GM12878 (cell line): ENCODE measurements at regions not wholly inside any gene's neighbourhood (a gene's known extent, or its start where the extent isn't known, plus 50 kb on each side); places are given as distances from the start of the nearest gene placed in this dataset.

Source experiments
- ATAC-seq: fragments of 200-7000 bp; cut with Tn5 transposase; 3 replicates; pipeline ENCODE4 v1.9.1; 2020; ENCODE audit warnings: mild to moderate bottlenecking, moderate library complexity
- BruUV-seq: library from RNA; stranded (reverse); fragments of 400-500 nt; replicated peaks from 2 replicates; lab custom pipeline; 2021; lab: Mats Ljungman, UMichigan
- CTCF ChIA-PET: fragments of 300-600 bp; sonication (Branson Sonifier 250); formaldehyde crosslinking; extraction: SDS; loops from one replicate; lab custom pipeline; 2021; ENCODE audit warnings: inconsistent platforms; lab: Yijun Ruan, JAX
- POLR2A ChIA-PET: fragments of 350-600 bp; formaldehyde crosslinking; extraction: SDS; loops from one replicate; lab custom pipeline; 2021; ENCODE audit warnings: inconsistent platforms; lab: Charles Lee
- RAD21 ChIA-PET: fragments of 300-600 bp; sonication (Branson Sonifier 250); formaldehyde crosslinking; loops from one replicate; lab custom pipeline; 2023; ENCODE audit warnings: antibody characterized with exemption; ENCODE audit not compliant: unreplicated experiment; lab: Charles Lee
- SMC1A ChIA-PET: fragments of 300-600 bp; sonication (Branson Sonifier 250); formaldehyde crosslinking; loops from one replicate; lab custom pipeline; 2023; ENCODE audit not compliant: unreplicated experiment, uncharacterized antibody; lab: Charles Lee
- DNase-seq: peaks from one replicate; pipeline ENCODE4 v3.0.0-alpha.2; 2011; ENCODE audit warnings: low read depth, low spot score
- FAIRE-seq: peaks from 3 replicates; lab custom pipeline; 2011; peaks lifted over from hg19 to GRCh38; lab: Jason Lieb, UNC
- H2AFZ ChIP-seq: 2 replicates; pipeline ENCODE4 v1.6.0; 2011; ENCODE audit warnings: low read depth, low read length, control low read depth; ENCODE audit not compliant: control insufficient read depth
- H3K27ac ChIP-seq: 2 replicates; pipeline ENCODE4 v1.5.1; 2011; ENCODE audit warnings: control low read depth; ENCODE audit not compliant: control insufficient read depth, insufficient read depth
- H3K27me3 ChIP-seq, 2 experiments: replicated peaks in 1 of 2; 2 replicates each; pipeline versions ENCODE4 v1.6.0 to v1.6.1; 2011; ENCODE audit warnings: low read length in 1 of 2; ENCODE audit not compliant: control insufficient read depth in 2 of 2, insufficient read depth in 2 of 2
- H3K36me3 ChIP-seq, 2 experiments: 2 replicates each; pipeline ENCODE4 v1.5.1; 2011; ENCODE audit warnings: low read length in 1 of 2; ENCODE audit not compliant: control insufficient read depth in 2 of 2, insufficient read depth in 2 of 2
- H3K4me1 ChIP-seq: 2 replicates; pipeline ENCODE4 v1.6.1; 2011; ENCODE audit warnings: mild to moderate bottlenecking, low read length, moderate library complexity, mixed read lengths; ENCODE audit not compliant: control insufficient read depth, insufficient read depth
- H3K4me2 ChIP-seq: 2 replicates; pipeline ENCODE4 v1.6.0; 2011; ENCODE audit warnings: control low read depth; ENCODE audit not compliant: control insufficient read depth, insufficient read depth
- H3K4me3 ChIP-seq: fragments of 200-600 bp; sonication (generic); 2 replicates; pipeline ENCODE4 v1.5.1; 2016
- H3K79me2 ChIP-seq: 2 replicates; pipeline ENCODE4 v1.6.0; 2011; ENCODE audit warnings: low read length; ENCODE audit not compliant: control insufficient read depth, insufficient read depth
- H3K9ac ChIP-seq: 2 replicates; pipeline ENCODE4 v1.8.0; 2011; ENCODE audit warnings: low read length, control low read depth, mixed read lengths; ENCODE audit not compliant: control insufficient read depth, insufficient read depth
- H3K9me3 ChIP-seq: replicated peaks from 3 replicates; pipeline ENCODE4 v1.5.1; 2011; ENCODE audit warnings: mild to moderate bottlenecking, low read length; ENCODE audit not compliant: control insufficient read depth, insufficient read depth
- H4K20me1 ChIP-seq: 2 replicates; pipeline ENCODE4 v1.6.0; 2011; ENCODE audit not compliant: control insufficient read depth, insufficient read depth
- ELK1 ChIP-seq: IDR thresholded peaks from 2 replicates; pipeline ENCODE4 v1.6.1; 2012; ENCODE audit warnings: low read depth, low read length, improper control_type of control experiment
- EZH2 ChIP-seq: IDR thresholded peaks from 2 replicates; pipeline ENCODE4 v1.6.1; 2012; ENCODE audit warnings: low read depth, mild to moderate bottlenecking, control low read depth, inconsistent platforms, low read length, borderline replicate concordance; ENCODE audit not compliant: control insufficient read depth
- HDAC2 ChIP-seq: fragments of 200-600 bp; sonication (generic); IDR thresholded peaks from 2 replicates; pipeline ENCODE4 v1.6.1; 2017
- JUND ChIP-seq: IDR thresholded peaks from 2 replicates; pipeline ENCODE4 v1.6.1; 2012; ENCODE audit warnings: low read depth, mild to moderate bottlenecking, low read length, improper control_type of control experiment, moderate library complexity
- KAT2A ChIP-seq: conservative IDR thresholded peaks from 2 replicates; pipeline ENCODE4 v1.6.1; 2011; ENCODE audit warnings: low read depth, low read length; ENCODE audit not compliant: control insufficient read depth
- KDM1A ChIP-seq: fragments of 200-600 bp; sonication (generic); IDR thresholded peaks from 2 replicates; pipeline ENCODE4 v1.6.1; 2016; ENCODE audit warnings: borderline replicate concordance
- MTA3 ChIP-seq: IDR thresholded peaks from 2 replicates; pipeline ENCODE4 v1.6.1; 2012; ENCODE audit warnings: low read length, inconsistent platforms, borderline replicate concordance
- NR2C2 ChIP-seq: IDR thresholded peaks from 2 replicates; pipeline ENCODE4 v1.6.1; 2011; ENCODE audit warnings: borderline replicate concordance, low read depth; ENCODE audit not compliant: control insufficient read depth, insufficient read length
- NR2F1 ChIP-seq: fragments of 450-650 bp; conservative IDR thresholded peaks from 2 replicates; pipeline ENCODE4 v1.6.1; 2017; ENCODE audit warnings: mild to moderate bottlenecking
- PAX5 ChIP-seq: IDR thresholded peaks from 2 replicates; pipeline ENCODE4 v1.6.1; 2011; ENCODE audit warnings: low read depth, low read length, borderline replicate concordance
- ZBED1 ChIP-seq: IDR thresholded peaks from 2 replicates; pipeline ENCODE4 v1.6.1; 2016; ENCODE audit warnings: borderline replicate concordance
- ZNF207 ChIP-seq: fragments of 450-650 bp; IDR thresholded peaks from 2 replicates; pipeline ENCODE4 v1.6.1; 2014; ENCODE audit warnings: antibody characterized with exemption, mild to moderate bottlenecking, borderline replicate concordance
- ZZZ3 ChIP-seq: IDR thresholded peaks from 2 replicates; pipeline ENCODE4 v1.6.1; 2011; ENCODE audit warnings: low read depth; ENCODE audit not compliant: control insufficient read depth, insufficient read length
- WGBS: methylation state at CpG from one replicate; pipeline ENCODE4 v1.1.6; 2016; ENCODE audit warnings: low lambda C conversion rate; ENCODE audit not compliant: insufficient replicate concordance, insufficient coverage; ENCODE audit errors: missing lambda C conversion rate; 5-methylcytosine and 5-hydroxymethylcytosine counted together
- in situ Hi-C: fragments of 300-500 bp; cut with MboI; formaldehyde crosslinking; loops from 9 replicates; pipeline ENCODE4 v1.14.3; 2018; ENCODE audit warnings: mixed read lengths
- intact Hi-C: fragments of 100-400 bp; cut with micrococcal nuclease; formaldehyde crosslinking; loops from one replicate; pipeline ENCODE4 v1.14.2; 2022; ENCODE audit not compliant: unreplicated experiment
- TF ChIP-seq, protein P1 (sequence below): IDR thresholded peaks from 2 replicates; pipeline ENCODE4 v1.6.1; 2011; ENCODE audit warnings: mild to moderate bottlenecking, low read depth, low read length, moderate library complexity; ENCODE audit not compliant: insufficient replicate concordance

DNA sequence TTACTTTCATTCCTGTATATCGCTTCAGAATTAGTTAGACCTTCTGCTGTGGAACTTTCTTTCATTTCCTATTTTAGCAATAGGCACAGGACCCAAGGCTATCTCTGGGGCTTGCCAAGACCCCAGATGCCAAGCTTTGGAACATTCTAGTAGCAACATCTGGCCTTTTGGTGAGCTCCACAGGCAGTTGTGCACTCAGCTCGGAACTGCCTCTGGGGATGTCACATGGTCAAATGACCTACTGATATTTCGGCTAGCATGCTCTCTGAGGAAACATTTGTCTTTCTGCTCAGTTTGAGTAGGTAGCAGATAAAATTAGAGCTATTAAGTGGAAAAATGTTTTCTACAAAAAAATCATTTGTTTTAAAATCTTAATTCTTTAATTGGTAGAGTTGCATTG lies 76.6 kb upstream of the ITGA4 start:
- in situ Hi-C loops (no loop called here), intact Hi-C loops (no loop called here)
- RAD21 ChIA-PET: interaction anchor here (1.5 to 1.7 kb wide), 2 partner anchors 30 to 62 kb away, joined by 3 to 5 read pairs; no protein-coding TSS in a partner anchor
- Histone ChIP-seq H3K9ac (no peak overlapping the region), H3K79me2 (no peaks in the 10 kb centered on the region), H3K27me3 (no peaks in the 10 kb centered on the region), H3K27ac (no peak overlapping the region), H4K20me1 (no peaks in the 10 kb centered on the region), H3K4me3 (no peak overlapping the region), H3K9me3 (no peaks in the 10 kb centered on the region; the same call in 2 of the 3 replicates), H3K36me3 (no peaks in the 10 kb centered on the region), H2AFZ (no peak overlapping the region), H3K4me1 (peaks cover 7% of the 10 kb centered on the region), H3K4me2 (no peak overlapping the region)
- TF ChIP-seq KAT2A: no peak
- no peak for TF ChIP-seq ZNF207
- no peak for TF ChIP-seq NR2C2
- TF ChIP-seq HDAC2: no peak
- no peak for TF ChIP-seq EZH2
- TF ChIP-seq ZZZ3: no peak
- TF ChIP-seq, protein P1, sequence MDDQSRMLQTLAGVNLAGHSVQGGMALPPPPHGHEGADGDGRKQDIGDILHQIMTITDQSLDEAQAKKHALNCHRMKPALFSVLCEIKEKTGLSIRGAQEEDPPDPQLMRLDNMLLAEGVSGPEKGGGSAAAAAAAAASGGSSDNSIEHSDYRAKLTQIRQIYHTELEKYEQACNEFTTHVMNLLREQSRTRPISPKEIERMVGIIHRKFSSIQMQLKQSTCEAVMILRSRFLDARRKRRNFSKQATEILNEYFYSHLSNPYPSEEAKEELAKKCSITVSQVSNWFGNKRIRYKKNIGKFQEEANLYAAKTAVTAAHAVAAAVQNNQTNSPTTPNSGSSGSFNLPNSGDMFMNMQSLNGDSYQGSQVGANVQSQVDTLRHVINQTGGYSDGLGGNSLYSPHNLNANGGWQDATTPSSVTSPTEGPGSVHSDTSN: no peak
- TF ChIP-seq KDM1A: no peak
- no peak for TF ChIP-seq JUND
- TF ChIP-seq NR2F1: no peak
- TF ChIP-seq MTA3: no peak
- TF ChIP-seq ZBED1: no peak
- no peak for TF ChIP-seq ELK1
- TF ChIP-seq PAX5: no peak
- POLR2A ChIA-PET: no interaction called here
- FAIRE-seq (no peak), ATAC-seq (no peak), DNase-seq (no peak)
- SMC1A ChIA-PET: interaction anchor here (0.6 to 1.7 kb wide), 8 partner anchors 10 to 94 kb away, joined by 3 to 5 read pairs (median 3); no protein-coding TSS in a partner anchor
- CTCF ChIA-PET: interaction anchor here (1.0 to 1.9 kb wide), 5 partner anchors 10 to 43 kb away, joined by 3 to 6 read pairs (median 3); no protein-coding TSS in a partner anchor
- BruUV-seq: no TSS peak
- 99% methylated on average over 3 of the region's 3 CpGs for WGBS
